Activated CD8-positive, alpha-beta T cell treated with anti-CD3 and anti-CD28 coated beads, Interleukin-2, amount 10 ng/mL, durations not matched to agents 7 days and 5 days (primary cell): ENCODE measurements at regions not wholly inside any gene's neighbourhood (a gene's known extent, or its start where the extent isn't known, plus 50 kb on each side); places are given as distances from the start of the nearest gene placed in this dataset.

Source experiments
- ATAC-seq: fragments of 150-1000 bp; cut with Tn5 transposase; one replicate; pipeline ENCODE4 v1.10.0; 2021; ENCODE audit warnings: moderate library complexity
- CTCF ChIA-PET: fragments of 350-600 bp; sonication (Branson Sonifier 250); formaldehyde crosslinking; loops from one replicate; lab custom pipeline; 2021; ENCODE audit warnings: antibody characterized with exemption; lab: Charles Lee
- POLR2A ChIA-PET: fragments of 350-600 bp; sonication (Branson Sonifier 250); formaldehyde crosslinking; loops from one replicate; lab custom pipeline; 2021; ENCODE audit warnings: antibody characterized with exemption; lab: Charles Lee
- DNase-seq: peaks from one replicate; pipeline ENCODE4 v3.0.0-alpha.2; 2020
- H3K27ac Mint-ChIP-seq: one replicate; pipeline ENCODE4 v1.8.0; 2021; ENCODE audit warnings: mild to moderate bottlenecking, mixed read lengths
- H3K27me3 Mint-ChIP-seq: one replicate; pipeline ENCODE4 v1.8.0; 2021; ENCODE audit warnings: low read depth, mixed read lengths
- H3K36me3 Mint-ChIP-seq: one replicate; pipeline ENCODE4 v1.8.0; 2021; ENCODE audit warnings: low read depth, mixed read lengths
- H3K4me1 Mint-ChIP-seq: one replicate; pipeline ENCODE4 v1.8.0; 2021; ENCODE audit warnings: low read depth, mixed read lengths
- H3K4me3 Mint-ChIP-seq: one replicate; pipeline ENCODE4 v1.8.0; 2021; ENCODE audit warnings: mild to moderate bottlenecking, mixed read lengths
- H3K9me3 Mint-ChIP-seq: one replicate; pipeline ENCODE4 v1.8.0; 2022; ENCODE audit warnings: mixed read lengths; ENCODE audit not compliant: insufficient read depth

GRCh38 chr4:152045807-152046571 is 285.2 kb upstream of the GATB start:
- ChIA-PET CTCF (interaction anchor here (1.2 to 1.3 kb wide), 3 partner anchors 11 to 81 kb away, joined by 3 to 4 read pairs (median 4); no protein-coding TSS in a partner anchor), POLR2A (no interaction called here)
- H3K27me3 Mint-ChIP-seq = peaks cover 3% of the 10 kb centered on the region
- H3K36me3 Mint-ChIP-seq = peaks cover 4% of the 10 kb centered on the region
- peaks cover 3% of the 10 kb centered on the region for H3K4me1 Mint-ChIP-seq
- no peak overlapping the region for H3K27ac Mint-ChIP-seq
- H3K4me3 Mint-ChIP-seq = no peak overlapping the region
- DNase-seq (peak; percentile 26), ATAC-seq (no peak)
- no peaks in the 10 kb centered on the region for H3K9me3 Mint-ChIP-seq

GRCh38 chr4:152045449-152045806 is 284.6 kb upstream of the GATB start:
- POLR2A ChIA-PET = no interaction called here
- CTCF ChIA-PET = interaction anchor here (0.6 to 1.2 kb wide), 3 partner anchors 52 to 798 kb away, joined by 3 to 4 read pairs (median 3); no protein-coding TSS in a partner anchor
- H3K9me3 Mint-ChIP-seq = no peaks in the 10 kb centered on the region
- DNase-seq = no peak
- peaks cover 3% of the 10 kb centered on the region for H3K4me1 Mint-ChIP-seq
- no peak for ATAC-seq
- H3K27ac Mint-ChIP-seq = no peak overlapping the region
- peaks cover 3% of the 10 kb centered on the region for H3K27me3 Mint-ChIP-seq
- H3K36me3 Mint-ChIP-seq = peaks cover 4% of the 10 kb centered on the region
- no peak overlapping the region for H3K4me3 Mint-ChIP-seq

- H3K36me3 Mint-ChIP-seq = peaks cover 4% of the 10 kb centered on the region
These were observed 283.7 kb upstream of the GATB start for GRCh38 chr4:152044331-152045036.

GRCh38 chr4:152041295-152041694 is 280.5 kb upstream of the GATB start:
- Mint-ChIP-seq H3K36me3 (peaks cover 4% of the 10 kb centered on the region), H3K9me3 (peaks cover 3% of the 10 kb centered on the region), H3K27ac (no peak overlapping the region), H3K4me3 (no peak overlapping the region), H3K4me1 (peaks cover 3% of the 10 kb centered on the region), H3K27me3 (no peaks in the 10 kb centered on the region)
- POLR2A ChIA-PET = no interaction called here
- DNase-seq (no peak), ATAC-seq (no peak)
- CTCF ChIA-PET = no interaction called here

More at GRCh38 chr4:152044331-152045036, 283.7 kb upstream of the GATB start:
- ATAC-seq (no peak), DNase-seq (no peak)
- peaks cover 3% of the 10 kb centered on the region for H3K4me1 Mint-ChIP-seq
- CTCF ChIA-PET = no interaction called here
- peaks cover 3% of the 10 kb centered on the region for H3K27me3 Mint-ChIP-seq
- POLR2A ChIA-PET = no interaction called here
- H3K4me3 Mint-ChIP-seq = no peak overlapping the region
- no peaks in the 10 kb centered on the region for H3K9me3 Mint-ChIP-seq
- H3K27ac Mint-ChIP-seq = no peak overlapping the region

GRCh38 chr4:152039691-152040090 is 278.9 kb upstream of the GATB start:
- ChIA-PET CTCF (no interaction called here), POLR2A (no interaction called here)
- H3K27ac Mint-ChIP-seq = no peak overlapping the region
- H3K36me3 Mint-ChIP-seq = peaks cover 4% of the 10 kb centered on the region
- DNase-seq (no peak), ATAC-seq (no peak)
- H3K4me1 Mint-ChIP-seq = no peaks in the 10 kb centered on the region
- no peaks in the 10 kb centered on the region for H3K27me3 Mint-ChIP-seq
- peaks cover 3% of the 10 kb centered on the region for H3K9me3 Mint-ChIP-seq
- no peak overlapping the region for H3K4me3 Mint-ChIP-seq

GRCh38 chr4:152039023-152039481 is 278.2 kb upstream of the GATB start:
- ATAC-seq (no peak), DNase-seq (no peak)
- ChIA-PET CTCF (no interaction called here), POLR2A (no interaction called here)
- H3K4me1 Mint-ChIP-seq = no peaks in the 10 kb centered on the region
- peaks cover 3% of the 10 kb centered on the region for H3K9me3 Mint-ChIP-seq
- peaks cover 3% of the 10 kb centered on the region for H3K36me3 Mint-ChIP-seq
- no peaks in the 10 kb centered on the region for H3K27me3 Mint-ChIP-seq
- no peak overlapping the region for H3K4me3 Mint-ChIP-seq
- H3K27ac Mint-ChIP-seq = no peak overlapping the region

- ChIA-PET POLR2A (no interaction called here), CTCF (no interaction called here)
- ATAC-seq (no peak), DNase-seq (no peak)
- Mint-ChIP-seq H3K36me3 (no peaks in the 10 kb centered on the region), H3K9me3 (peaks cover 3% of the 10 kb centered on the region), H3K27me3 (no peaks in the 10 kb centered on the region), H3K4me1 (no peaks in the 10 kb centered on the region), H3K4me3 (no peak overlapping the region), H3K27ac (no peak overlapping the region)
These were observed 277.4 kb upstream of the GATB start for GRCh38 chr4:152038238-152038637.

GRCh38 chr4:152037435-152037834 is 276.6 kb upstream of the GATB start:
- DNase-seq (no peak), ATAC-seq (no peak)
- Mint-ChIP-seq H3K27me3 (no peaks in the 10 kb centered on the region), H3K36me3 (no peaks in the 10 kb centered on the region), H3K27ac (no peak overlapping the region), H3K4me1 (no peaks in the 10 kb centered on the region), H3K4me3 (no peak overlapping the region), H3K9me3 (peaks cover 3% of the 10 kb centered on the region)
- ChIA-PET POLR2A (no interaction called here), CTCF (no interaction called here)

- no peak overlapping the region for H3K4me3 Mint-ChIP-seq
These were observed 272.8 kb upstream of the GATB start for GRCh38 chr4:152033621-152034020.

GRCh38 chr4:152032722-152033131 is 271.9 kb upstream of the GATB start:
- ATAC-seq (no peak), DNase-seq (no peak)
- H3K27me3 Mint-ChIP-seq = peaks cover 2% of the 10 kb centered on the region
- H3K4me1 Mint-ChIP-seq = no peaks in the 10 kb centered on the region
- H3K9me3 Mint-ChIP-seq = peaks cover 3% of the 10 kb centered on the region
- H3K27ac Mint-ChIP-seq = no peak overlapping the region
- CTCF ChIA-PET = interaction anchor here (1.3 kb wide), 1 partner anchor 375 kb away, joined by 3 read pairs; no protein-coding TSS in a partner anchor
- POLR2A ChIA-PET = interaction anchor here (0.6 kb wide), 1 partner anchor 642 kb away, joined by 3 read pairs; no protein-coding TSS in a partner anchor
- no peaks in the 10 kb centered on the region for H3K36me3 Mint-ChIP-seq
- no peak overlapping the region for H3K4me3 Mint-ChIP-seq

More at GRCh38 chr4:152033621-152034020, 272.8 kb upstream of the GATB start:
- Mint-ChIP-seq H3K36me3 (no peaks in the 10 kb centered on the region), H3K9me3 (peaks cover 3% of the 10 kb centered on the region), H3K27me3 (no peaks in the 10 kb centered on the region), H3K4me1 (no peaks in the 10 kb centered on the region), H3K27ac (no peak overlapping the region)
- no peak for ATAC-seq
- no peak for DNase-seq
- ChIA-PET CTCF (no interaction called here), POLR2A (no interaction called here)

GRCh38 chr4:152029631-152030030 is 268.8 kb upstream of the GATB start:
- CTCF ChIA-PET = no interaction called here
- Mint-ChIP-seq H3K36me3 (no peaks in the 10 kb centered on the region), H3K27ac (no peak overlapping the region), H3K9me3 (no peaks in the 10 kb centered on the region), H3K27me3 (peaks cover 2% of the 10 kb centered on the region), H3K4me3 (no peak overlapping the region), H3K4me1 (no peaks in the 10 kb centered on the region)
- POLR2A ChIA-PET = no interaction called here
- no peak for ATAC-seq
- DNase-seq = no peak

- ATAC-seq (no peak), DNase-seq (no peak)
- CTCF ChIA-PET = no interaction called here
- POLR2A ChIA-PET = no interaction called here
- no peak overlapping the region for H3K4me3 Mint-ChIP-seq
- no peak overlapping the region for H3K27ac Mint-ChIP-seq
- no peaks in the 10 kb centered on the region for H3K4me1 Mint-ChIP-seq
- H3K36me3 Mint-ChIP-seq = no peaks in the 10 kb centered on the region
- peaks cover 2% of the 10 kb centered on the region for H3K27me3 Mint-ChIP-seq
- H3K9me3 Mint-ChIP-seq = no peaks in the 10 kb centered on the region
These were observed 267.3 kb upstream of the GATB start for GRCh38 chr4:152028131-152028530.
